Heart left ventricle (tissue), 13 donors: ENCODE measurements at regions not wholly inside any gene's neighbourhood (a gene's known extent, or its start where the extent isn't known, plus 50 kb on each side); places are given as distances from the start of the nearest gene placed in this dataset.

Experiments used
- POLR2A ChIP-seq, 2 donors: fragments of 450-650 bp; IDR thresholded peaks; one replicate each; pipeline ENCODE4 v1.6.1; 2017; ENCODE audit warnings: antibody characterized with exemption in 2 of 2, mild to moderate bottlenecking in 2 of 2, moderate library complexity in 2 of 2
- TF ChIP-seq, protein P1 (sequence below), 12 donors: fragments of 200-600 bp; sonication (generic) in 4 of 12; IDR thresholded peaks; one replicate each; pipeline versions ENCODE4 v1.5.0 to v1.8.0; 2018 to 2022; ENCODE audit warnings: antibody characterized with exemption in 12 of 12, mild to moderate bottlenecking in 5 of 12
- donor health status: ischemic (EF 13 %, LVEDD 7.1; RV severe dilation, severe dysfunction).
- donor health status: DM: no; HTN: yes; CAD: no.
- donor health status: DM: no; HTN: no; CAD: no.
- donor health status: ischemic (EF 25% LVEDD 6.9; RV normal size, moderate dysfunction).
- donor health status: ischemic (EF 25% LVEDD 5.7; RV mildly dilated, moderate dysfunction).
- donor health status: ischemic (EF 35%, LVEDD 5.7; RV mildly dilated, moderate dysfunction).
- donor health status: nonischemic (EF 11% LVEDD 7.7; RV severe dilation, severe dysfunction).
- donor health status: DM: yes; HTN: yes; CAD: no.
- donor health status: PGD.
- donor health status: ischemic (EF 29% LVEDD 5.4; RV normal size, mild dysfunction).
- donor health status: nonischemic (EF 23%, LVEDD 6.1; RV moderate dilation, normal function).

DNA sequence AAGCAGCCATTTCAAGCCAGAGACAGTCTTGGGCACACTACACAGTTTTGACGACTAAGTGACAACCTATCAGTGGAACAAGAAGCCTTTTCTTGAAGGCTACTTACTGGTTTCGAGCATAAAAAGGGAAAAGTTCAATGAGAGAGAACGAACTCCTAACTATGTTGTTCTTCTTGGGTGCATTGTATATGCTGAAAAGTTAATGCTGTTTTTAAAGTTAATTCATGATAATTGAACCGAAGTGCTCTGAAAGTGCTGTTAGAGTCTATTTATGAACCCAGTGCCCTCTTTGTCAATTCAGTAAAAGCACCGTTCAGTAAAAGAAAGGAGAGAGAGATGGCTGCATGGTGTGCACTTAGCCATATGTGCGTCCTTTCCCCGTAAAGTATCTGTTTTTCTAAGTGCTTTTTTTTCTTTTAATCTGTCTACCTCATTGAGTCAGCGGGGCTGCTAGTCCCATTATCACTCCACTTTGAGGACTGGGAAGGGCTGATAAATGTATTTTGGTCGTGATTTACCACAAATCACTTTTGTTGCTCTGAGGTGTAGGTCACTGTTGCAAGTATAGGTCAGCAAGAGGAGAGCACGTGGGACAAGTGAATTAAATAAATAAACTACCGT, 380.7 kb upstream of the GOLIM4 start:
- no peak for TF ChIP-seq POLR2A (IDR thresholded peaks at IDR 0.05)
- TF ChIP-seq, protein P1, sequence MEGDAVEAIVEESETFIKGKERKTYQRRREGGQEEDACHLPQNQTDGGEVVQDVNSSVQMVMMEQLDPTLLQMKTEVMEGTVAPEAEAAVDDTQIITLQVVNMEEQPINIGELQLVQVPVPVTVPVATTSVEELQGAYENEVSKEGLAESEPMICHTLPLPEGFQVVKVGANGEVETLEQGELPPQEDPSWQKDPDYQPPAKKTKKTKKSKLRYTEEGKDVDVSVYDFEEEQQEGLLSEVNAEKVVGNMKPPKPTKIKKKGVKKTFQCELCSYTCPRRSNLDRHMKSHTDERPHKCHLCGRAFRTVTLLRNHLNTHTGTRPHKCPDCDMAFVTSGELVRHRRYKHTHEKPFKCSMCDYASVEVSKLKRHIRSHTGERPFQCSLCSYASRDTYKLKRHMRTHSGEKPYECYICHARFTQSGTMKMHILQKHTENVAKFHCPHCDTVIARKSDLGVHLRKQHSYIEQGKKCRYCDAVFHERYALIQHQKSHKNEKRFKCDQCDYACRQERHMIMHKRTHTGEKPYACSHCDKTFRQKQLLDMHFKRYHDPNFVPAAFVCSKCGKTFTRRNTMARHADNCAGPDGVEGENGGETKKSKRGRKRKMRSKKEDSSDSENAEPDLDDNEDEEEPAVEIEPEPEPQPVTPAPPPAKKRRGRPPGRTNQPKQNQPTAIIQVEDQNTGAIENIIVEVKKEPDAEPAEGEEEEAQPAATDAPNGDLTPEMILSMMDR (IDR thresholded peaks at IDR 0.05) = no peak
